Astrocyte (in vitro differentiated cells and primary cell): ENCODE measurements at regions not wholly inside any gene's neighbourhood (a gene's known extent, or its start where the extent isn't known, plus 50 kb on each side); places are given as distances from the start of the nearest gene placed in this dataset.

Experiments
- DNase-seq: peaks from one replicate; pipeline ENCODE4 v3.0.0-alpha.2; 2010; ENCODE audit warnings: low read depth
- FAIRE-seq: peaks from 2 replicates; lab custom pipeline; 2011; peaks lifted over from hg19 to GRCh38; lab: Jason Lieb, UNC
- H2AFZ ChIP-seq: 2 replicates; pipeline ENCODE4 v1.6.0; 2012; ENCODE audit warnings: low read depth, low read length, inconsistent platforms
- H3K27ac ChIP-seq: 2 replicates; pipeline ENCODE4 v1.5.1; 2011; ENCODE audit warnings: low read depth, low read length, inconsistent platforms
- H3K27me3 ChIP-seq: 2 replicates; pipeline ENCODE4 v1.6.0; 2011; ENCODE audit warnings: low read length, inconsistent platforms; ENCODE audit not compliant: insufficient read depth
- H3K36me3 ChIP-seq: 2 replicates; pipeline ENCODE4 v1.5.1; 2011; ENCODE audit warnings: low read length, inconsistent platforms; ENCODE audit not compliant: insufficient read depth
- H3K4me1 ChIP-seq: 2 replicates; pipeline ENCODE4 v1.5.1; 2011; ENCODE audit warnings: low read length, inconsistent platforms; ENCODE audit not compliant: insufficient read depth
- H3K4me2 ChIP-seq: 2 replicates; pipeline ENCODE4 v1.6.0; 2012; ENCODE audit warnings: low read length, inconsistent platforms
- H3K4me3 ChIP-seq: 2 replicates; pipeline ENCODE4 v1.5.1; 2011; ENCODE audit warnings: low read depth, mild to moderate bottlenecking, low read length, inconsistent platforms; ENCODE audit not compliant: insufficient read depth
- H3K79me2 ChIP-seq: 2 replicates; pipeline ENCODE4 v1.6.0; 2012; ENCODE audit warnings: mild to moderate bottlenecking, low read length, inconsistent platforms; ENCODE audit not compliant: insufficient read depth
- H3K9ac ChIP-seq: 2 replicates; pipeline ENCODE4 v1.6.0; 2012; ENCODE audit warnings: mild to moderate bottlenecking, low read length, inconsistent platforms
- H3K9me3 ChIP-seq: 2 replicates; pipeline ENCODE4 v1.5.1; 2012; ENCODE audit warnings: low read depth, mild to moderate bottlenecking, low read length, inconsistent platforms; ENCODE audit not compliant: insufficient read depth
- H4K20me1 ChIP-seq: 2 replicates; pipeline ENCODE4 v1.6.0; 2012; ENCODE audit warnings: low read length, inconsistent platforms; ENCODE audit not compliant: insufficient read depth
- H3K27ac Mint-ChIP-seq: one replicate; pipeline ENCODE4 v1.8.0; 2021; ENCODE audit warnings: mild to moderate bottlenecking, mixed read lengths; ENCODE audit not compliant: unreplicated experiment
- H3K27me3 Mint-ChIP-seq: one replicate; pipeline ENCODE4 v1.8.0; 2021; ENCODE audit warnings: low read depth, mixed read lengths; ENCODE audit not compliant: unreplicated experiment
- H3K36me3 Mint-ChIP-seq: one replicate; pipeline ENCODE4 v1.8.0; 2021; ENCODE audit warnings: low read depth, mixed read lengths; ENCODE audit not compliant: unreplicated experiment
- H3K4me1 Mint-ChIP-seq: one replicate; pipeline ENCODE4 v1.8.0; 2021; ENCODE audit warnings: low read depth, mixed read lengths; ENCODE audit not compliant: unreplicated experiment
- H3K4me3 Mint-ChIP-seq: one replicate; pipeline ENCODE4 v1.8.0; 2021; ENCODE audit warnings: mild to moderate bottlenecking, moderate library complexity, mixed read lengths; ENCODE audit not compliant: unreplicated experiment
- H3K9me3 Mint-ChIP-seq: one replicate; pipeline ENCODE4 v1.8.0; 2021; ENCODE audit warnings: mild to moderate bottlenecking, mixed read lengths; ENCODE audit not compliant: unreplicated experiment
- CTCF ChIP-seq: IDR thresholded peaks from 2 replicates; pipeline ENCODE4 v1.5.1; 2011; ENCODE audit warnings: low read depth, mild to moderate bottlenecking, inconsistent platforms, low read length, moderate library complexity; ENCODE audit not compliant: insufficient read depth
- EZH2 ChIP-seq: IDR thresholded peaks from 2 replicates; pipeline ENCODE4 v1.6.1; 2012; ENCODE audit warnings: mild to moderate bottlenecking, low read length, inconsistent platforms; ENCODE audit not compliant: insufficient read depth

GRCh38 chr5:109605207-109605730, 84.5 kb upstream of the MAN2A1 start:
- no peaks in the 10 kb centered on the region for H3K4me1 ChIP-seq
- H3K27ac ChIP-seq: no peak overlapping the region
- H2AFZ ChIP-seq: no peak overlapping the region
- no peak overlapping the region for H3K4me2 ChIP-seq
- Mint-ChIP-seq H3K36me3 (no peaks in the 10 kb centered on the region), H3K9me3 (no peaks in the 10 kb centered on the region), H3K4me1 (no peaks in the 10 kb centered on the region), H3K27me3 (no peaks in the 10 kb centered on the region), H3K27ac (no peak overlapping the region), H3K4me3 (no peak overlapping the region)
- H4K20me1 ChIP-seq: no peaks in the 10 kb centered on the region
- DNase-seq (no peak), FAIRE-seq (no peak)
- H3K79me2 ChIP-seq: no peaks in the 10 kb centered on the region
- no peaks in the 10 kb centered on the region for H3K27me3 ChIP-seq
- no peak overlapping the region for H3K4me3 ChIP-seq
- H3K36me3 ChIP-seq: no peaks in the 10 kb centered on the region
- no peaks in the 10 kb centered on the region for H3K9me3 ChIP-seq
- TF ChIP-seq CTCF: no peak
- no peak for TF ChIP-seq EZH2
- no peak overlapping the region for H3K9ac ChIP-seq

GRCh38 chr5:109604758-109605157, 85.0 kb upstream of the MAN2A1 start:
- Histone ChIP-seq H4K20me1 (no peaks in the 10 kb centered on the region), H3K9ac (no peak overlapping the region), H3K9me3 (no peaks in the 10 kb centered on the region), H3K27ac (no peak overlapping the region), H3K4me1 (no peaks in the 10 kb centered on the region), H3K27me3 (no peaks in the 10 kb centered on the region), H3K4me2 (no peak overlapping the region), H3K4me3 (no peak overlapping the region), H3K36me3 (no peaks in the 10 kb centered on the region), H2AFZ (no peak overlapping the region), H3K79me2 (no peaks in the 10 kb centered on the region)
- TF ChIP-seq CTCF (no peak), EZH2 (no peak)
- Mint-ChIP-seq H3K9me3 (no peaks in the 10 kb centered on the region), H3K27ac (no peak overlapping the region), H3K4me3 (no peak overlapping the region), H3K27me3 (no peaks in the 10 kb centered on the region), H3K4me1 (no peaks in the 10 kb centered on the region), H3K36me3 (no peaks in the 10 kb centered on the region)
- FAIRE-seq (no peak), DNase-seq (no peak)

- Histone ChIP-seq H3K4me1 (no peaks in the 10 kb centered on the region), H3K9ac (no peak overlapping the region), H3K36me3 (no peaks in the 10 kb centered on the region), H4K20me1 (no peaks in the 10 kb centered on the region), H3K79me2 (no peaks in the 10 kb centered on the region), H3K4me3 (no peak overlapping the region), H3K27ac (no peak overlapping the region), H3K9me3 (no peaks in the 10 kb centered on the region), H3K27me3 (no peaks in the 10 kb centered on the region), H2AFZ (no peak overlapping the region), H3K4me2 (no peak overlapping the region)
- no peaks in the 10 kb centered on the region for H3K36me3 Mint-ChIP-seq
- FAIRE-seq: no peak
- H3K4me3 Mint-ChIP-seq: no peak overlapping the region
- H3K9me3 Mint-ChIP-seq: no peaks in the 10 kb centered on the region
- no peaks in the 10 kb centered on the region for H3K27me3 Mint-ChIP-seq
- no peak overlapping the region for H3K27ac Mint-ChIP-seq
- DNase-seq: no peak
- no peak for TF ChIP-seq EZH2
- no peak for TF ChIP-seq CTCF
- no peaks in the 10 kb centered on the region for H3K4me1 Mint-ChIP-seq
These were observed 88.0 kb upstream of the MAN2A1 start for GRCh38 chr5:109601736-109602135.
